ENCODE measurements at regions not wholly inside any gene's neighbourhood (a gene's known extent, or its start where the extent isn't known, plus 50 kb on each side); places are given as distances from the start of the nearest gene placed in this dataset.
"Not testable (repeated sequence)": the region's sequence is repeated elsewhere in the genome, so short reads cannot be mapped to it uniquely, and the experiment has no call there.

GRCh38 chr15:25170113-25170731 lies 215.4 kb downstream of the SNRPN start:
- no peak for DNase-seq (ENCODE audit: low spot score)

DNA sequence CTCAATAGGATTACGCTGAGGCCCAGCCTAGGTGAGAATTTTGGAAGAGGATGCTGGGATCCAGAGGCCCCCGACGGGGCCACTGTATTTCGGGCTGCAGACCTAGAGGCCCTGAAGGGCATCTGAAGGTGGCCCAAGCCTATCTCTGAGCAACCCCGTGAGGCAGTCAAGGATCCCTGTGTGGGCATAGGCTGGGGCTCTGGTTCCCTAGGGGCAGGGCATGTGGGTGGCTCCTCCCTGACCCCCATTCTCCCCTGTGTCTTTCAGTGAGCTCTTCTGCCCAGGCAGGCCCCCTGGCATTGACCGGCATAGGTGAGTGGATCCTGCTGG lies 216.0 kb downstream of the SNRPN start:
- DNase-seq (ENCODE audit: low spot score), result no peak

- DNase-seq (ENCODE audit: low spot score), result no peak
These were observed 216.5 kb downstream of the SNRPN start for GRCh38 chr15:25171111-25171811.

DNA sequence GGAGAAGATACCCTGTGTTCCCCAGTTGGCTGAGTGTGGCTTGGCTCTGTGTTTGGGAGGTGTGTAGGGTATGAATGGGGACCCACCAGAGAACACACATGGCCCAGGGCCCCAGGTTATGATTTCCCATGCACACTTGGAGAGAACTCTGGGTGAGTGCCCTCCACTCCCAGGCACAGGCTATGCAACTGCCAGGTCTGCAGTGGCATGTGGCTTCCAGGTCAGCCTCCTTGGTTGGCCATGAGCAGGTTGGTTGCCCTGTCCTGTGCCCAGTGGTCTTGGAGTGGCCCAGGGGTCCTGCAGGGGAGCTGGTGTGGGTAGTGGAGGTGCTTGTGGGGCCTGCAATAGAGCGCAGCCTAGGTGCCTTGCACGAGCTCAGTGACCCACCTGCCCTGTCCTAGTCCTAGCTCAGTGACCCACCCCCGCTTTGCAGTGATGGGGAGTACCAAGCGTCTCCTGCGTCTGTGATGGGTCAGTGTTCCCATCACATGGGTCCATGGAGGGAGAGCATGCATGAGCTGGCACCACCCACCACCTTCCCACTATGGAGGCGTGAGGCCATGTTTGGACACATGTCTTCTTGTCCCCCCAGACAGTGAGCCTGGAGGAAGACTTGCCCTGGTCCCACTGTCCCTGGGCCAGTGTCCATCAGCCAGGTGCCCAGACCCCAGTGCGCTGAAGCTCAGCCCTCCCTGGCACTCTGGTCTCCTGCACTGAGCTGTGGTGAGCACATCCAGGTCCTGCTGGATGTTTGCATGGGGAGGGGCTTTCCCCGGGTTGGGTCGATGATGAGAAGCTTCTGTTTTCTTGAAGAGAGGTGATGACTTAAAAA lies 217.3 kb downstream of the SNRPN start:
- no peak for DNase-seq (ENCODE audit: low spot score)

GRCh38 chr15:25172691-25173090 lies 217.9 kb downstream of the SNRPN start:
- DNase-seq (ENCODE audit: low spot score), result no peak

- DNase-seq (ENCODE audit: low spot score), result no peak
These were observed 218.6 kb downstream of the SNRPN start for GRCh38 chr15:25173241-25174028.

DNA sequence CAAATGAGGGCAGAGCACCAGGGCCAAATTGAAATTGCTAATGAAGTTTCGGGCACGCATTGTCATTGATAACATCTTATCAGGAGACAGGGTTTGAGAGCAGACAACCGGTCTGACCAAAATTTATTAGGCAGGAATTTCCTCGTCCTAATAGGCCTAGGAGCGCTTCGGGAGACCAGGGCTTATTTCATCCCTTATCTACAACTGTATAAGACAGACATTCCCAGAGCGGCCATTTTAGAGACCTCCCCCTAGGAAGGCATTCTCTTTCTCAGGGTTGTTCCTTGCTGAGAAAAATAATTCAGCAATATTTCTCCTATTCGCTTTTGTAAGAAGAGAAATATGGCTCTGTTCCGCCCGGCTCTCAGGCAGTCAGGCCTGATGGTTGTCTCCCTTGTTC lies 219.4 kb downstream of the SNRPN start:
- not testable (repeated sequence) for DNase-seq (ENCODE audit: low spot score)

- no peak for DNase-seq (ENCODE audit: low spot score)
These were observed 220.4 kb downstream of the SNRPN start for GRCh38 chr15:25175033-25175788.

DNA sequence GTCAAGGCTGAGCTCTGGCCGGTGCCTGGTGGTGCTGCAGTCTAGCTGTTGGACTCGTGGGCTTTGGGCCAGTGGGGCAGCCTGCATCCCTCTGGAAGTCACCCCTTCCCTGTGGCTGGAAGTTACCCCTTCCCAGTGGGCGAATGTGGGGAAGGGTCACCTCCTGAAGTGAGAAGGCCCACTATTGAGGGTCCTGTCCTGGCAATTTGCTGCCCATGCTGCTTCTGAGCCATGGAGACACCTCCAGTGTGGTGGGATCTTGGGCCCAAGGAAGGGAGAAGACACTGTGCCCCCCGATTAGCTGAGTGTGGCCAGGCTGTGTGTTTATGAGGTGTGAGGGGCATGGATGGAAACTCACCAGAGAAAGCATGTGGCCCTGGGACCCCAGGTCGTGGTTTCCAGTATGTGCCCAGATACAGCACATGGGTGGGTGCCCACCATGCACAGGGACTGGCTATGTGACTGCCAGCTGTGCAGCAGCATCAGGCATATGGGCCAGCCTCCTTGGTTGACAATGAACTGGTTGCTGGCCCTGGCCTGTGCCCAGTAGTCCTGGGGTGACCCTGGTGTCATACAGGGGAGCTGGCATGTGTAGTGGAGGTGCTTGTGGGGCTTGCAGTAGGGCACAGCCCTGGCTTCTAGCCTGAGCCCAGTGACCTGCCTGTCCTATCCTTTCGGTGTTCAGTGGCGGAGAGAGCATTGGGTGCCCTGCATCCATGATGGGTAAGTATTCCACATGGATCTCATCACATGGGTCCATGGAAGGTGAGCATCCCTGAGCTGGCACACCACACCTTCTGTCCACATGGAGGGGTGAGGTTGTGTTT lies 221.2 kb downstream of the SNRPN start:
- DNase-seq (ENCODE audit: low spot score), result no peak

DNA sequence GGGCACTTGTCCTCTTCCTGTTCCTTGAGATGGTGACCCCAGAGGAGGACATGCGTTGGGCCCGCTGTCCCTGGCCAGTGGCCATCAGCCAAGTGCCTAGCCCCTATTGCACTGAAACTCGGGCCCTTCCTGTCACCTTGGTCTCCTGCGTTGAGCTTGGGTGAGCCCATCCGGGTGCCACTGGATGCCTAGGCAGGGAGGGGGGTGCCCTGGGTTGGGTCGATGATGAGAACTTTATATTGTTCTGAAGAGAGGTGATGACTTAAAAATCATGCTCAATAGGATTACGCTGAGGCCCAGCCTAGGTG lies 221.8 kb downstream of the SNRPN start:
- DNase-seq (ENCODE audit: low spot score), result no peak

DNA sequence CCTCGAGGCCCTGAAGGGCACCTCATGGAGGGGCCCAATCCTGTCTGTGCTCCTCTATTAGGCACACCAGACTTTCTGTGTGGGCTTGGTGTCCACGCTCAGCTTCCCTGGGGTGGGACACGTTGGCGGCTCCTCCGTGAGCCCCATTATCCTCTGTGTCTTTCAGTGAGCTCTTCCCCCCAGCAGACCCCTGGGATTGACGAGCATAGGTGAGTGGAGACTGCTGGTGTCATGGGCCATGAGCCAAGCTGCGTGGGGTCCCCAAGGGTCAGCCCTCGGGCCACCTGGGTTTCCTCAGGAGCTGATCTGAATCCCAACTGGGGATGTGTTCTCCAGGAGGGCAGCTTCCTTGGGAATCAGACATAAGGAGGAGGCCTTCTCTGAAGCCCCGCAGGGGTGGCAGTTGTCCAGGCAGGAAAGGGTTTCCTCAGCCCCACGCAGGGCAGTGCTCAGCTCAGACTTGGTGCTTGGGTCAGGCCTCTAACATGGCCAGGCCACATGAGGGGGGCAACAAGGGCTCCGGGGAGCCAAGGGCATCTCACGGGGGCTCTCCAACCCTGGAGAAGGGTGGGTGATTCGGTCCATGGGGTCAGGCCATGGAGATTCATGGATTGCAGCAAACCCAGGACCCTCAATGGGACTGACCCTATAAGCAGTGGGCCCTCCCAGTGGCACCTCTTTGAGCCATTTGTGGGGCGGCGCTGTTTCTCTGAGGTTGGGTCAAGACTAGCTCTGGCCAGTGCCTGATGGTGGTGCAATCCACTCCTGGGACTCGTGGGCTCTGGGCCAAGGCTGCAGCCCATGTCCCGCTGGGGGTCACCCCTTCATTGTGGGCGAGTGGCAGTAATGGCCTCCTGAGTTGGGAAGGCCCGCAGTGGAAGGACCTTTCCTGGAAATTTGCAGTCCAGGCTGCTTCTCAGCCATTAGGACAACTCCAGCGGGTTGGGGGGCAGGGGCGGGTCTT lies 222.5 kb downstream of the SNRPN start:
- DNase-seq (ENCODE audit: low spot score), result no peak

GRCh38 chr15:25177955-25178801 lies 223.4 kb downstream of the SNRPN start:
- no peak for DNase-seq (ENCODE audit: low spot score)

- no peak for DNase-seq (ENCODE audit: low spot score)
These were observed 224.3 kb downstream of the SNRPN start for GRCh38 chr15:25178835-25179672.

- no peak for DNase-seq (ENCODE audit: low spot score)
These were observed 225.1 kb downstream of the SNRPN start for GRCh38 chr15:25179673-25180511.

- DNase-seq (ENCODE audit: low spot score), result no peak
These were observed 226.0 kb downstream of the SNRPN start for GRCh38 chr15:25180606-25181292.

Data from pons (tissue), 1 donor.